ENCODE measurements at regions not wholly inside any gene's neighbourhood (a gene's known extent, or its start where the extent isn't known, plus 50 kb on each side); places are given as distances from the start of the nearest gene placed in this dataset.

DNA sequence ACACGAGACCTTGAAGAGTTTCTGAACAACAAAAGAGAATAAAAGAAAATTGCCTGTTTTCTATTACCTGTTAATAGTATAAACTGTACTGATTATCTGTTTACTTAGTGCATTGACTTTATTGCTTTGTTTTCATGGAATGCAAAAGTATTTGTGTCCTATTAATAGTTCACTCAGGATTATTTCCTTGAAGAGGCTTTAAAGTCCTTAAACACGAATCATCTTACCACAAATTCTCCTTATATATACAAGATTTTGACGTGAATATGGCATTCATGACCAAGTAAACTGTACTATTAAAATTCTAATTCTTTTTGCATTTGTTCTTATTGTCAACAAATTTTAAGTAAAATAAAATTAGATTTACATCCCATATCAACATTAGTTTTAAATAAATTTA, 513.0 kb downstream of the NTRK3 start:
- TF ChIP-seq, protein P1, sequence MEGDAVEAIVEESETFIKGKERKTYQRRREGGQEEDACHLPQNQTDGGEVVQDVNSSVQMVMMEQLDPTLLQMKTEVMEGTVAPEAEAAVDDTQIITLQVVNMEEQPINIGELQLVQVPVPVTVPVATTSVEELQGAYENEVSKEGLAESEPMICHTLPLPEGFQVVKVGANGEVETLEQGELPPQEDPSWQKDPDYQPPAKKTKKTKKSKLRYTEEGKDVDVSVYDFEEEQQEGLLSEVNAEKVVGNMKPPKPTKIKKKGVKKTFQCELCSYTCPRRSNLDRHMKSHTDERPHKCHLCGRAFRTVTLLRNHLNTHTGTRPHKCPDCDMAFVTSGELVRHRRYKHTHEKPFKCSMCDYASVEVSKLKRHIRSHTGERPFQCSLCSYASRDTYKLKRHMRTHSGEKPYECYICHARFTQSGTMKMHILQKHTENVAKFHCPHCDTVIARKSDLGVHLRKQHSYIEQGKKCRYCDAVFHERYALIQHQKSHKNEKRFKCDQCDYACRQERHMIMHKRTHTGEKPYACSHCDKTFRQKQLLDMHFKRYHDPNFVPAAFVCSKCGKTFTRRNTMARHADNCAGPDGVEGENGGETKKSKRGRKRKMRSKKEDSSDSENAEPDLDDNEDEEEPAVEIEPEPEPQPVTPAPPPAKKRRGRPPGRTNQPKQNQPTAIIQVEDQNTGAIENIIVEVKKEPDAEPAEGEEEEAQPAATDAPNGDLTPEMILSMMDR (IDR thresholded peaks at IDR 0.05): no peak
- no peak for TF ChIP-seq POLR2A (IDR thresholded peaks at IDR 0.05)

All from body of pancreas (tissue), 4 donors.